ENCODE measurements at regions not wholly inside any gene's neighbourhood (a gene's known extent, or its start where the extent isn't known, plus 50 kb on each side); places are given as distances from the start of the nearest gene placed in this dataset.

DNA sequence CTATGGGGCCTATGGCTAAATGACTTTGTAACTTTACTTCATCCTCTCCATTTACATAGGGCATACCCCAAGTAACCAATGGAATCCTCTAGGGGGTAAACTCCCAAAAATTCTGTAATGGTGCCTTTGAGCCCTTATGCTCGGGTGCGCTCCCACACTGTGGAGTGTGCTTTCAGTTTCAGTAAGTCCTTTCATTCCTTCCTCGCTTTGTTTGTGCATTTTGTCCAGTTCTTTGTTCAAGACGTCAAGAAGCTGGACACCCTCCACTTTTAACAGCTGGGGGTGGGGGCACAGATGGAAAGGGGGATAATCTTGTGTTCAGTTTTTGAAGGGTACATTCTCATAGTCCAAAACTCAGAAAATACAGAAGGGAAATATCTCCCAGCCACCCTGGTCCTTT lies 84.4 kb upstream of the C2CD4B start:
- TF ChIP-seq EZH2 (IDR thresholded peaks at IDR 0.05; ENCODE audit: low read depth): no peak
- TF ChIP-seq, protein P1, sequence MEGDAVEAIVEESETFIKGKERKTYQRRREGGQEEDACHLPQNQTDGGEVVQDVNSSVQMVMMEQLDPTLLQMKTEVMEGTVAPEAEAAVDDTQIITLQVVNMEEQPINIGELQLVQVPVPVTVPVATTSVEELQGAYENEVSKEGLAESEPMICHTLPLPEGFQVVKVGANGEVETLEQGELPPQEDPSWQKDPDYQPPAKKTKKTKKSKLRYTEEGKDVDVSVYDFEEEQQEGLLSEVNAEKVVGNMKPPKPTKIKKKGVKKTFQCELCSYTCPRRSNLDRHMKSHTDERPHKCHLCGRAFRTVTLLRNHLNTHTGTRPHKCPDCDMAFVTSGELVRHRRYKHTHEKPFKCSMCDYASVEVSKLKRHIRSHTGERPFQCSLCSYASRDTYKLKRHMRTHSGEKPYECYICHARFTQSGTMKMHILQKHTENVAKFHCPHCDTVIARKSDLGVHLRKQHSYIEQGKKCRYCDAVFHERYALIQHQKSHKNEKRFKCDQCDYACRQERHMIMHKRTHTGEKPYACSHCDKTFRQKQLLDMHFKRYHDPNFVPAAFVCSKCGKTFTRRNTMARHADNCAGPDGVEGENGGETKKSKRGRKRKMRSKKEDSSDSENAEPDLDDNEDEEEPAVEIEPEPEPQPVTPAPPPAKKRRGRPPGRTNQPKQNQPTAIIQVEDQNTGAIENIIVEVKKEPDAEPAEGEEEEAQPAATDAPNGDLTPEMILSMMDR (conservative IDR thresholded peaks at IDR 0.05): no peak
